Tibial artery (tissue), 4 donors: ENCODE measurements at regions not wholly inside any gene's neighbourhood (a gene's known extent, or its start where the extent isn't known, plus 50 kb on each side); places are given as distances from the start of the nearest gene placed in this dataset.

Source experiments
- DNase-seq, 2 donors: peaks; one replicate each; pipeline ENCODE4 v3.0.0-alpha.2; 2019
- H3K27ac ChIP-seq, 2 donors: fragments of 200-600 bp; sonication (generic) in 1 of 2; 1 replicate in 1 of 2; 2 replicates in 1 of 2; pipeline ENCODE4 v1.5.1; 2018 to 2019; ENCODE audit warnings: mild to moderate bottlenecking in 1 of 2
- H3K27me3 ChIP-seq, 2 donors: fragments of 200-600 bp; sonication (generic) in 1 of 2; one replicate each; pipeline versions ENCODE4 v1.5.1 to v1.6.0; 2016 to 2019
- H3K36me3 ChIP-seq, 3 donors: fragments of 200-600 bp; sonication (generic) in 2 of 3; one replicate each; pipeline ENCODE4 v1.5.1; 2016 to 2019; ENCODE audit warnings: mild to moderate bottlenecking in 2 of 3
- H3K4me1 ChIP-seq, 4 donors: fragments of 200-600 bp; sonication (generic) in 2 of 4; 1 replicate in 3 of 4; 2 replicates in 1 of 4; pipeline ENCODE4 v1.5.1; 2016 to 2019
- H3K4me3 ChIP-seq, 2 donors: fragments of 200-600 bp; sonication (generic) in 1 of 2; 1 replicate in 1 of 2; 2 replicates in 1 of 2; pipeline ENCODE4 v1.5.1; 2018 to 2019; ENCODE audit warnings: mild to moderate bottlenecking in 2 of 2
- H3K9me3 ChIP-seq, 3 donors: fragments of 200-600 bp; sonication (generic) in 1 of 3; one replicate each; pipeline ENCODE4 v1.5.1; 2016 to 2019
- intact Hi-C: fragments of 100-400 bp; cut with DNase I; formaldehyde crosslinking; loops from one replicate; pipeline ENCODE4 v1.15.0; 2023; ENCODE audit warnings: low total_unique reads
- TF ChIP-seq, protein P1 (sequence below), 2 experiments: fragments of 200-600 bp in 1 of 2; fragments of 450-650 bp in 1 of 2; IDR thresholded peaks; one replicate each; pipeline ENCODE4 v1.5.1; 2017 to 2019; ENCODE audit warnings: antibody characterized with exemption in 2 of 2, mild to moderate bottlenecking in 1 of 2, moderate library complexity in 1 of 2

DNA sequence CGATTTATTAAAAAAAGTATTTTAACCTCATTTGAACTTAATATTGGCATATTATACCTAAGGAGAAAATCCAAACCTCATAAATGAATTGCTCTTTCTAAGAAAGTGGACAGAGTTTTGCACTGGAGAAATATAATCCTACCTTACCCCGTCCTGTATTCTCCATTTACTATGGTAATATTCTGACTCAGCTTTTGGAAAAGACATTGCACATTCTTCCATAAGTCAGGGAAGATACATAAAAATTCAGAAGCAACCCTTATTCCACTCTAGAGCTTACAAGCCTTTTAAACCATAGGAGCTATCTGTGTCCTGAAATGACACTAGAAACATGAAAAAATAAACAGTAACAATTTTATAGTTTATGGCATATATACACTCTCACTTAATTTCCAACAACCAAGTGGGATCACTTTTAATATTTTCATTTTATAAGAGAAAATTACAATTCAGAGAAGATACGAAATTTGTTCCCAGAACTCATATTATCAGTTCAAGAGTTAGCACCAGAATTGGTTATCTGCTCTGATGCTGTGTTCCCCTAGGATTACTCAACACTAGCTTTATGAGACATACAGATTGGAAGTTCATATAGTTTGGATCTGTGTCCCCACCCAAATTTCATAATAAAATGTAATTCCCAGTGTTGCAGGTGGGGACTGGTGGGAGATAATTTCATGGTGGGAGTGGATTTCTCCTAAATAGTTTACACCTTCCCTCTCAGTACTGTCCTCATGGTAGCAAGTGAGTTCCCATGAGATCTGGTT lies 359.4 kb downstream of the ARAP2 start:
- H3K9me3 ChIP-seq: no peaks in the 10 kb centered on the region
- no peak overlapping the region for H3K27ac ChIP-seq
- H3K27me3 ChIP-seq: no peaks in the 10 kb centered on the region
- no peaks in the 10 kb centered on the region for H3K36me3 ChIP-seq
- TF ChIP-seq, protein P1, sequence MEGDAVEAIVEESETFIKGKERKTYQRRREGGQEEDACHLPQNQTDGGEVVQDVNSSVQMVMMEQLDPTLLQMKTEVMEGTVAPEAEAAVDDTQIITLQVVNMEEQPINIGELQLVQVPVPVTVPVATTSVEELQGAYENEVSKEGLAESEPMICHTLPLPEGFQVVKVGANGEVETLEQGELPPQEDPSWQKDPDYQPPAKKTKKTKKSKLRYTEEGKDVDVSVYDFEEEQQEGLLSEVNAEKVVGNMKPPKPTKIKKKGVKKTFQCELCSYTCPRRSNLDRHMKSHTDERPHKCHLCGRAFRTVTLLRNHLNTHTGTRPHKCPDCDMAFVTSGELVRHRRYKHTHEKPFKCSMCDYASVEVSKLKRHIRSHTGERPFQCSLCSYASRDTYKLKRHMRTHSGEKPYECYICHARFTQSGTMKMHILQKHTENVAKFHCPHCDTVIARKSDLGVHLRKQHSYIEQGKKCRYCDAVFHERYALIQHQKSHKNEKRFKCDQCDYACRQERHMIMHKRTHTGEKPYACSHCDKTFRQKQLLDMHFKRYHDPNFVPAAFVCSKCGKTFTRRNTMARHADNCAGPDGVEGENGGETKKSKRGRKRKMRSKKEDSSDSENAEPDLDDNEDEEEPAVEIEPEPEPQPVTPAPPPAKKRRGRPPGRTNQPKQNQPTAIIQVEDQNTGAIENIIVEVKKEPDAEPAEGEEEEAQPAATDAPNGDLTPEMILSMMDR (IDR thresholded peaks at IDR 0.05): no peak
- H3K4me3 ChIP-seq: no peak overlapping the region
- intact Hi-C loops: no loop called here
- no peak for DNase-seq
- no peaks in the 10 kb centered on the region for H3K4me1 ChIP-seq

DNA sequence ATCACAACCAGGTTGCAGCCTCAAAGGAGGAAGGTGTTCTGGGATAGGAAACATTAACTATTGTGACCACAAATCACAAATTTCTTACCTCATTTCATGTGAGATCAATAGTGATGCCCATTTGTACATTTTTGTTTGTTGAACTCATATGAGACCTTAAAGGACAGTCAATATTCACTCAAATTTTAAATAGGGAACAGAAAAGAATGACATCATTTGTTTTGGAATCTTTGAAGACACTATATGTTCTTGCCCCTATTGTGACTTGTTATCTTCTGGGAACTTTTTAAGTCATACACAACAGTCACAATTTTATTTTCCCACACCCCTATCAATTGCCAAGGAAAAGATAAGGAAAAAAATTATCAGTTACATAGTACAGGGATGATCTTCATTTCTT lies 346.5 kb downstream of the ARAP2 start:
- Histone ChIP-seq H3K27me3 (no peaks in the 10 kb centered on the region), H3K36me3 (no peaks in the 10 kb centered on the region), H3K4me3 (no peak overlapping the region), H3K9me3 (no peaks in the 10 kb centered on the region), H3K4me1 (no peaks in the 10 kb centered on the region), H3K27ac (no peak overlapping the region)
- no peak for DNase-seq
- TF ChIP-seq, protein P1 (IDR thresholded peaks at IDR 0.05): no peak
- intact Hi-C loops: no loop called here

DNA sequence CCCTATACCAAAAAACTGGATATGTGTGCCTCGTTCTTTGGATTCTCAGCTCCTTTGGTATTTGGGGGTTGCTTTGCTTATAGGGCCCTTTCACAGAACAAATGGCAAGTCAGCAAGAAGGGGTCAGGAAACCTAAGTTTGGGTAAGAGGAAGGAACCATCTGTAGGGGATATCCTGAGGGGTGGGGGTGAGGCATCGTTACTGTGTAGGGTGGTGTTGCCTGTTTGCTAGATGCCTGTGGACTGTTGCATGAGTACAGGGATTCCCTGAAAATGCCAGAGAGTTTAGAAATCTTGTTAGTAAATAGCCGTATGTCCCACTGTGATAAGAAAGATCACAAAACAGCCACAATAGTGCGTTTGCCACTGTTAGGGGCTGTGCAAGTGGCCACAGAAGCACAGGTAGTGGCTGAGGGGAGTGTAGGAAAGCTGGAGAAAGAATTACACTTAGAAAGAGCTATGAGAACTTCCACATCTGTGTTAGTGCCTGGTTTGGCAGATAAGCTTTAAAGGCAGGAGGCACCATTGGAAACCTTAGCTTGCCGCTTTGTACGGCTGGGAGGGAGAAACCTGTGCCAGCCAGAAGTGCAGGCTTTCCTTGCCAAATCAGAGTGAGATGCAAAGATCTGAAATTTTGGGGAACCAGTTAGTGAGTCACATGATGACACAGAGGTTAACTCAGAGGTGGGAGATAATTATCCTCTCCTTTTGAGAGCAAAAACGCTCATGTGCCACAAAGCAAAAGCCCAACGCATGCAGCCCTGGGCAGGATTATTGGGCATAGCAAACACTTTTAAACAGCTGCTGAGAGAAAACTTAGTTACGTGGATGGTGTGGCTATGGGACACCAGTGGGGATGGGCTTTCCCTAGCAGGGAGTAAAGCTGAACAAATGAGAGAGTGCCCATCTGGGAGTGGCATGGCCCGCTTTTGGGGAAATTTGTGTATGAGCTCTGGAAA lies 343.7 kb downstream of the ARAP2 start:
- intact Hi-C loops: no loop called here

DNA sequence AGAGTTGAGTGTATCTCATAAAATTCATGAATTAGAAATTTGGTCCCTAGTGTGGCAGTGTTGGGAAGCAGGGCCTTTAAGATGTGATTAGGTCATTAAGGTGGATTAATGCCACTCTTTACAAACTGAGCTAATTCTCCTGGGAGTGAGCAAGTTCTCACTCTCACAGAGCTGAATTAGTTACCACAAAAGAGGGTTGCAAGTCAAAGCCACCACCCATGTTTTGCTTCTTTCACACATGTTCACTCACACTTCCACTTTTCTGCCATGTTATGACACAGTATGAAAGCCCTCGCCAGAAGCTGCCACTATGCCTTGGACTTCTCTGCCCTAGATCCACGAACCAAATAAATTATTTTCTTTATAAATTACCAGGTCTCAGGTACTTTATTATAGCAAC lies 332.1 kb downstream of the ARAP2 start:
- TF ChIP-seq, protein P1 (IDR thresholded peaks at IDR 0.05): no peak
- DNase-seq: no peak
- Histone ChIP-seq H3K9me3 (no peaks in the 10 kb centered on the region), H3K4me1 (no peaks in the 10 kb centered on the region), H3K27ac (no peak overlapping the region), H3K4me3 (no peak overlapping the region), H3K27me3 (no peaks in the 10 kb centered on the region), H3K36me3 (no peaks in the 10 kb centered on the region)
- intact Hi-C loops: no loop called here

More for the DNA sequence above, 343.7 kb downstream of the ARAP2 start:
- no peak overlapping the region for H3K4me3 ChIP-seq
- H3K4me1 ChIP-seq: no peaks in the 10 kb centered on the region
- H3K27ac ChIP-seq: no peak overlapping the region
- no peak for DNase-seq
- H3K27me3 ChIP-seq: no peaks in the 10 kb centered on the region
- TF ChIP-seq, protein P1 (IDR thresholded peaks at IDR 0.05): no peak
- no peaks in the 10 kb centered on the region for H3K36me3 ChIP-seq
- H3K9me3 ChIP-seq: no peaks in the 10 kb centered on the region

DNA sequence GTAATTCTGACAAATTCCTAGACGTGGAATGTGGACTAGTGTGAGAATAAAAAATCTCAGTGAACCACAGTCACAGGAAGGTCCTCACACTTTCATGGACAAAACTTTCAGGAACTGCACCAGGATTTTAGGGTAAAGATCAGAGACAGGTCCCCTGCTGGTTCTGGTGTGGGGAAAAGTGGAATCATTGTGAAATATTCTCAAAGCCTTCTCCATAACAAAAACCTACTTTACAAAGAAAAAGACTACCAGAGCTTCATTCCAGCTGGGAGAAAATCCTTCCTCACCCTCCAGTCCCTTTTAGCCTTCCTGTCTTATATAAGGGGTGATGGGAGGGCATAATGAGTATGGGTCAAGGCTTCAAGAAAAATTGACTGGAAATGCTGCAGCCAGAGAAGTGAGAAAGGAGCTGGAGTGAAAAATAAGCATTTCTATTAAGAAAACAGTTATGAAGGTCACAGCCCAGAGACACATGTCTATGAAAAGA lies 325.8 kb downstream of the ARAP2 start:
- TF ChIP-seq, protein P1 (IDR thresholded peaks at IDR 0.05): no peak
- no peaks in the 10 kb centered on the region for H3K27me3 ChIP-seq
- H3K9me3 ChIP-seq: no peaks in the 10 kb centered on the region
- intact Hi-C loops: no loop called here
- DNase-seq: no peak
- no peak overlapping the region for H3K27ac ChIP-seq
- no peaks in the 10 kb centered on the region for H3K36me3 ChIP-seq
- no peak overlapping the region for H3K4me3 ChIP-seq
- no peaks in the 10 kb centered on the region for H3K4me1 ChIP-seq
